Esophagus squamous epithelium (tissue), 4 donors: ENCODE measurements at regions not wholly inside any gene's neighbourhood (a gene's known extent, or its start where the extent isn't known, plus 50 kb on each side); places are given as distances from the start of the nearest gene placed in this dataset.

Experiments used
- POLR2A ChIP-seq, 4 donors: fragments of 450-650 bp; IDR thresholded peaks; one replicate each; pipeline ENCODE4 v1.6.1; 2017; ENCODE audit warnings: antibody characterized with exemption in 4 of 4, mild to moderate bottlenecking in 4 of 4, moderate library complexity in 3 of 4
- TF ChIP-seq, protein P1 (sequence below), 6 experiments: fragments of 450-650 bp in 4 of 6; fragments of 200-600 bp in 2 of 6; sonication (generic) in 2 of 6; IDR thresholded peaks; one replicate each; pipeline ENCODE4 v1.5.1; 2016 to 2019; ENCODE audit warnings: antibody characterized with exemption in 6 of 6, mild to moderate bottlenecking in 4 of 6, moderate library complexity in 4 of 6

DNA sequence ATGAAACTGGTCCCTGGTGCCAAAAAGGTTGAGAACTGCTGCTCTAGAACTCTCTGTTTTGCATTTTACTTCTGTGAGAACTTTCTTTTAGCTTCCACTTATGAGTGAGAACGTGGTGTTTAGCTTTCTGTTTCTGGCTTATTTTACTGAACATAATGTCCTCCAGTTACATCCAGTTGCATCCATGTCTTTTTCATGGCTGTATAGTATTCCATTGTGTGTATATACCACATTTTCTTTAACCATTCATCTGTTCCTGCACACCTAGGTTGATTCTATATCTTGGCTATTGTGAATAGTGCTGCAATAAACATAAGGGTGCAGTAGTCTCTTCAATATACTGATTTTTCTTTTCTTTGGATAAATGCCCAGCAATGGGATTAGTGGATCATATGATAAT, 165.7 kb downstream of the NPR3 start:
- TF ChIP-seq, protein P1, sequence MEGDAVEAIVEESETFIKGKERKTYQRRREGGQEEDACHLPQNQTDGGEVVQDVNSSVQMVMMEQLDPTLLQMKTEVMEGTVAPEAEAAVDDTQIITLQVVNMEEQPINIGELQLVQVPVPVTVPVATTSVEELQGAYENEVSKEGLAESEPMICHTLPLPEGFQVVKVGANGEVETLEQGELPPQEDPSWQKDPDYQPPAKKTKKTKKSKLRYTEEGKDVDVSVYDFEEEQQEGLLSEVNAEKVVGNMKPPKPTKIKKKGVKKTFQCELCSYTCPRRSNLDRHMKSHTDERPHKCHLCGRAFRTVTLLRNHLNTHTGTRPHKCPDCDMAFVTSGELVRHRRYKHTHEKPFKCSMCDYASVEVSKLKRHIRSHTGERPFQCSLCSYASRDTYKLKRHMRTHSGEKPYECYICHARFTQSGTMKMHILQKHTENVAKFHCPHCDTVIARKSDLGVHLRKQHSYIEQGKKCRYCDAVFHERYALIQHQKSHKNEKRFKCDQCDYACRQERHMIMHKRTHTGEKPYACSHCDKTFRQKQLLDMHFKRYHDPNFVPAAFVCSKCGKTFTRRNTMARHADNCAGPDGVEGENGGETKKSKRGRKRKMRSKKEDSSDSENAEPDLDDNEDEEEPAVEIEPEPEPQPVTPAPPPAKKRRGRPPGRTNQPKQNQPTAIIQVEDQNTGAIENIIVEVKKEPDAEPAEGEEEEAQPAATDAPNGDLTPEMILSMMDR (IDR thresholded peaks at IDR 0.05): no peak
- TF ChIP-seq POLR2A (IDR thresholded peaks at IDR 0.05): no peak
